ENCODE measurements at regions not wholly inside any gene's neighbourhood (a gene's known extent, or its start where the extent isn't known, plus 50 kb on each side); places are given as distances from the start of the nearest gene placed in this dataset.

DNA sequence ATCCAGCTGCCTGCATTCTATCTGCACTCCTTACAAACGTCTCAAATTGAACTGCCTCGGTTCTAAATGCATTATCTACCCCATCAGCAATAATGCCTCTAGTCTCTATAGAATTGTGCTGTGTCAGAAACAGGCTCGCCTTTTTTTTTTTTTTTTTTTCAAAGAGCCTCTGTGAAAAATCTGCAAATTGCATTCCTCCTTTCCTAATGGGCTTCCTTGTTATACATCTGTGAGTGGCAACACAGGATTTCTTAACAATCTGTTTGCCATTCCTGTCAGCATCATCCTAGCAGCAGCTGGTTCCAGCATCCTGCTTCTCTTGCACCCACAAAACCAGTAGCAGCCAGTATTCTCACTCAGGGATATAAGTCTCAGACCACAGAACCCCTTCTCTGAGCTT, 413.5 kb upstream of the SEMA3D start:
- peaks cover 16% of the 10 kb centered on the region for H3K9me3 Mint-ChIP-seq (ENCODE audit: low read depth)
- no peaks in the 10 kb centered on the region for H3K36me3 Mint-ChIP-seq (ENCODE audit: insufficient read depth)
- peaks cover 21% of the 10 kb centered on the region for H3K27me3 Mint-ChIP-seq
- TF ChIP-seq CTCF (IDR thresholded peaks at IDR 0.05; ENCODE audit: unreplicated experiment), result no peak
- H3K4me1 Mint-ChIP-seq (ENCODE audit: low read depth), result peaks cover 12% of the 10 kb centered on the region
- no peak overlapping the region for H3K4me3 Mint-ChIP-seq (ENCODE audit: low read depth)
- H3K27ac Mint-ChIP-seq, result peak overlapping the region; percentile 6
- DNase-seq (ENCODE audit: low spot score, unreplicated experiment), result no peak

DNA sequence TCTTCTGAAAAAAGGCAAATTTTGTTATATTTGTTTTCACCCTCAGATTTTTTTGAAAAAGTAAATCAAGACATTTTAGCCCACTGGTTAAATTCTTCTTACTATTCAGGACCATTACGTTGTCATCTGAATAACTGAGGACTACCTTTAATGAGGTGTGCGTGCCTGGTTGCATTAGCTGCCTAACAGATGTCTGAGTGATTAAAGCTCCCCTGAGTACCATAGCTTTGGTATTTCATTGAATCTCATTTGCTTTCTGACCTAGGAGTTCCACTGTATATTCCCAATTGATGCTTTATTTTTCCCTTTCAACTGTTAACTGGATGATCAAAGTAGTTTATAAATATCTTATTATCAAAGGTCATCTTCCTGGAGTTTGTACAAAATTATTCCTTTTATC, 410.0 kb upstream of the SEMA3D start:
- no peak overlapping the region for H3K27ac Mint-ChIP-seq
- DNase-seq (ENCODE audit: low spot score, unreplicated experiment), result no peak
- H3K9me3 Mint-ChIP-seq (ENCODE audit: low read depth), result no peaks in the 10 kb centered on the region
- peaks cover 21% of the 10 kb centered on the region for H3K4me1 Mint-ChIP-seq (ENCODE audit: low read depth)
- no peaks in the 10 kb centered on the region for H3K36me3 Mint-ChIP-seq (ENCODE audit: insufficient read depth)
- no peak for TF ChIP-seq CTCF (IDR thresholded peaks at IDR 0.05; ENCODE audit: unreplicated experiment)
- H3K27me3 Mint-ChIP-seq, result peaks cover 41% of the 10 kb centered on the region
- H3K4me3 Mint-ChIP-seq (ENCODE audit: low read depth), result no peak overlapping the region

DNA sequence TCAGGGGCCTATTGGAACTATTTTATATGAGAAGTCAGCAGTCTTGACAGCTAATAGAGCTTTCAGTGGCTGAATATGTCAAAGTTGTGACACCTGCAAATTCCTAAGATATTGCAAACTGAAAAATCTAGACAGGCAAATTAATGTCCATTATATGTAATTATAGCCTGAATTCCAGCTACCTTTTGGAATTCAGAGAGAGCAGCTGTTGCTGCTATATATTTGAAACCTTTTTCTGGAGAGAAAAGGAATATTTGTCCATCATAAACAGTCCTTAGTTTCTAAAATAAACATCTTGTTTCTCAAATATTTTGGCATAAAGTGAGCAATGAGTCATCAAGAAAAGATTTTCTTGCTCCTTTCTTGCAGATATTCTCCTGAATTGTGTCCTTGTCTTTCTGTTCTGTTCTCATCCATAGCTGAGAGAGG, 408.9 kb upstream of the SEMA3D start:
- H3K9me3 Mint-ChIP-seq (ENCODE audit: low read depth), result no peaks in the 10 kb centered on the region
- H3K27me3 Mint-ChIP-seq, result peaks cover 45% of the 10 kb centered on the region
- peaks cover 20% of the 10 kb centered on the region for H3K4me1 Mint-ChIP-seq (ENCODE audit: low read depth)
- H3K4me3 Mint-ChIP-seq (ENCODE audit: low read depth), result no peak overlapping the region
- no peaks in the 10 kb centered on the region for H3K36me3 Mint-ChIP-seq (ENCODE audit: insufficient read depth)
- no peak for DNase-seq (ENCODE audit: low spot score, unreplicated experiment)
- no peak overlapping the region for H3K27ac Mint-ChIP-seq
- TF ChIP-seq CTCF (IDR thresholded peaks at IDR 0.05; ENCODE audit: unreplicated experiment), result no peak

DNA sequence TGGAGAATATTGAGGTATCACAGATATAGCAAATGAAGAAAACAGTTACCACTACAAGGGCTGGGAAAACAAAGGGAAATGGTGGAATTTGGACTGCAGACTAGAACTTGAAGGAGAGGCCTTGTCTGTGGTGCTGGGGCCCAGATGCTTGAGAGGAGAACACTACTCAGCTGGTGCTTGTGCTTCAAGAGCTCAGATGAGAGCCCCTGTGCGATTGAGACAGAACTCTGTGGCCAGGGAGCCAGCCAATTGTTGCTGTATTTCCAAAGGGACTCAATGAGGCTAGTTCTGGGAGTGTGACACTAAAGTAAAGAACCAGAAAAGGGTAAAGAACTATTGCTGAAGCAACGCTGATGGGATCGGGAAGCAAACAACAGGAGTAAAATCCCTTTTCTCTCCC, 406.5 kb upstream of the SEMA3D start:
- DNase-seq (ENCODE audit: low spot score, unreplicated experiment), result no peak
- no peak for TF ChIP-seq CTCF (IDR thresholded peaks at IDR 0.05; ENCODE audit: unreplicated experiment)
- no peak overlapping the region for H3K27ac Mint-ChIP-seq
- no peaks in the 10 kb centered on the region for H3K36me3 Mint-ChIP-seq (ENCODE audit: insufficient read depth)
- peaks cover 13% of the 10 kb centered on the region for H3K4me1 Mint-ChIP-seq (ENCODE audit: low read depth)
- no peak overlapping the region for H3K4me3 Mint-ChIP-seq (ENCODE audit: low read depth)
- no peaks in the 10 kb centered on the region for H3K9me3 Mint-ChIP-seq (ENCODE audit: low read depth)
- H3K27me3 Mint-ChIP-seq, result peaks cover 56% of the 10 kb centered on the region

GRCh38 chr7:85587785-85588184, 400.9 kb upstream of the SEMA3D start:
- H3K4me1 Mint-ChIP-seq (ENCODE audit: low read depth), result peaks cover 6% of the 10 kb centered on the region
- H3K36me3 Mint-ChIP-seq (ENCODE audit: insufficient read depth), result no peaks in the 10 kb centered on the region
- peaks cover 51% of the 10 kb centered on the region for H3K27me3 Mint-ChIP-seq
- no peak for TF ChIP-seq CTCF (IDR thresholded peaks at IDR 0.05; ENCODE audit: unreplicated experiment)
- H3K4me3 Mint-ChIP-seq (ENCODE audit: low read depth), result no peak overlapping the region
- H3K27ac Mint-ChIP-seq, result no peak overlapping the region
- no peaks in the 10 kb centered on the region for H3K9me3 Mint-ChIP-seq (ENCODE audit: low read depth)
- no peak for DNase-seq (ENCODE audit: low spot score, unreplicated experiment)
